Loucy (cell line): ENCODE measurements at regions not wholly inside any gene's neighbourhood (a gene's known extent, or its start where the extent isn't known, plus 50 kb on each side); places are given as distances from the start of the nearest gene placed in this dataset.
"Not testable (repeated sequence)": the region's sequence is repeated elsewhere in the genome, so short reads cannot be mapped to it uniquely, and the experiment has no call there.

Experiments used
- H2AFZ ChIP-seq: fragments of 200-600 bp; sonication (generic); 2 replicates; pipeline ENCODE4 v1.6.0; 2016; ENCODE audit warnings: antibody characterized with exemption, mild to moderate bottlenecking, low read length, moderate library complexity
- H3F3A ChIP-seq: fragments of 200-600 bp; 2 replicates; pipeline ENCODE4 v1.6.0; 2016; ENCODE audit warnings: antibody characterized with exemption, low read depth, mild to moderate bottlenecking
- H3K27me3 ChIP-seq: fragments of 200-600 bp; sonication (generic); 2 replicates; pipeline ENCODE4 v1.6.1; 2014; ENCODE audit warnings: low read length, mild to moderate bottlenecking; ENCODE audit not compliant: insufficient read depth, poor library complexity, severe bottlenecking
- H3K36me3 ChIP-seq: fragments of 200-600 bp; sonication (generic); 2 replicates; pipeline ENCODE4 v1.6.1; 2016; ENCODE audit warnings: low read length; ENCODE audit not compliant: insufficient read depth
- H3K4me1 ChIP-seq: fragments of 200-600 bp; sonication (generic); 2 replicates; pipeline ENCODE4 v1.5.1; 2014; ENCODE audit warnings: low read length, mild to moderate bottlenecking; ENCODE audit not compliant: insufficient read depth, poor library complexity, severe bottlenecking
- H3K4me2 ChIP-seq: fragments of 200-600 bp; sonication (generic); 2 replicates; pipeline ENCODE4 v1.6.0; 2014; ENCODE audit warnings: antibody characterized with exemption, low read length, low read depth, mild to moderate bottlenecking; ENCODE audit not compliant: poor library complexity, severe bottlenecking
- H3K4me3 ChIP-seq: fragments of 200-600 bp; sonication (generic); 2 replicates; pipeline ENCODE4 v1.5.1; 2014; ENCODE audit warnings: low read length, mild to moderate bottlenecking, mixed read lengths; ENCODE audit not compliant: poor library complexity, severe bottlenecking
- H3K79me2 ChIP-seq: fragments of 200-600 bp; sonication (generic); 2 replicates; pipeline ENCODE4 v1.6.1; 2014; ENCODE audit warnings: low read length; ENCODE audit not compliant: insufficient read depth
- H3K9ac ChIP-seq: fragments of 200-600 bp; sonication (generic); 2 replicates; pipeline ENCODE4 v1.6.0; 2014; ENCODE audit warnings: mild to moderate bottlenecking, low read depth, low read length, moderate library complexity; ENCODE audit not compliant: poor library complexity, severe bottlenecking
- H3K9me2 ChIP-seq: fragments of 200-600 bp; sonication (generic); replicated peaks from 2 replicates; pipeline ENCODE4 v1.6.1; 2016; ENCODE audit warnings: low read depth, low read length, mixed read lengths
- H3K9me3 ChIP-seq: fragments of 200-600 bp; sonication (generic); 2 replicates; pipeline ENCODE4 v1.6.1; 2014; ENCODE audit warnings: mild to moderate bottlenecking, antibody characterized with exemption, low read length, low read depth; ENCODE audit not compliant: insufficient read depth
- H4K20me1 ChIP-seq: fragments of 200-600 bp; sonication (generic); 2 replicates; pipeline ENCODE4 v1.6.0; 2014; ENCODE audit warnings: antibody characterized with exemption, low read length, mild to moderate bottlenecking; ENCODE audit not compliant: insufficient read depth, poor library complexity, severe bottlenecking
- CTCF ChIP-seq: fragments of 200-600 bp; sonication (generic); conservative IDR thresholded peaks from 2 replicates; pipeline ENCODE4 v1.5.1; 2014; ENCODE audit warnings: mild to moderate bottlenecking, antibody characterized with exemption, low read length
- EZH2phosphoT487 ChIP-seq: fragments of 200-600 bp; IDR thresholded peaks from 2 replicates; pipeline ENCODE4 v1.6.1; 2018; ENCODE audit warnings: antibody characterized with exemption, mild to moderate bottlenecking, moderate library complexity, borderline replicate concordance

- no peaks in the 10 kb centered on the region for H3K36me3 ChIP-seq
- H3K9me2 ChIP-seq, result no peaks in the 10 kb centered on the region
- no peak for TF ChIP-seq EZH2phosphoT487
- no peak for TF ChIP-seq CTCF
- H3F3A ChIP-seq, result peaks cover 10% of the 10 kb centered on the region; the same call in 1 of the 2 replicates
- peak overlapping the region; percentile 88 for H3K4me2 ChIP-seq
- H3K79me2 ChIP-seq, result no peaks in the 10 kb centered on the region
- H3K4me1 ChIP-seq, result peaks cover 42% of the 10 kb centered on the region
- peak overlapping the region; percentile 46; the same call in 1 of the 2 replicates for H2AFZ ChIP-seq
- H3K27me3 ChIP-seq, result no peaks in the 10 kb centered on the region
- H4K20me1 ChIP-seq, result no peaks in the 10 kb centered on the region
- H3K4me3 ChIP-seq, result peak overlapping the region; percentile 71
- peak overlapping the region; percentile 88 for H3K9ac ChIP-seq
- H3K9me3 ChIP-seq, result no peaks in the 10 kb centered on the region
These were observed 202.8 kb downstream of the DLL1 start for GRCh38 chr6:170087941-170088581.

GRCh38 chr6:170087421-170087780, 203.5 kb downstream of the DLL1 start:
- peaks cover 10% of the 10 kb centered on the region; the same call in 1 of the 2 replicates for H3F3A ChIP-seq
- not testable (repeated sequence) for H3K4me2 ChIP-seq, H3K9me3 ChIP-seq, H3K27me3 ChIP-seq, H3K36me3 ChIP-seq, H3K4me3 ChIP-seq, H4K20me1 ChIP-seq, H2AFZ ChIP-seq, H3K9ac ChIP-seq, H3K9me2 ChIP-seq, H3K79me2 ChIP-seq
- H3K4me1 ChIP-seq, result peaks cover 49% of the 10 kb centered on the region

- H3F3A ChIP-seq, result peaks cover 10% of the 10 kb centered on the region; the same call in 1 of the 2 replicates
- no peak overlapping the region for H3K9ac ChIP-seq
- no peaks in the 10 kb centered on the region for H4K20me1 ChIP-seq
- no peak overlapping the region for H2AFZ ChIP-seq
- no peaks in the 10 kb centered on the region for H3K79me2 ChIP-seq
- H3K36me3 ChIP-seq, result no peaks in the 10 kb centered on the region
- H3K4me3 ChIP-seq, result no peak overlapping the region
- H3K9me3 ChIP-seq, result no peaks in the 10 kb centered on the region
- H3K27me3 ChIP-seq, result no peaks in the 10 kb centered on the region
- no peaks in the 10 kb centered on the region for H3K9me2 ChIP-seq
- TF ChIP-seq CTCF, result no peak
- TF ChIP-seq EZH2phosphoT487, result no peak
- H3K4me1 ChIP-seq, result peaks cover 54% of the 10 kb centered on the region
- H3K4me2 ChIP-seq, result no peak overlapping the region
These were observed 204.0 kb downstream of the DLL1 start for GRCh38 chr6:170086639-170087420.
